ENCODE measurements at regions not wholly inside any gene's neighbourhood (a gene's known extent, or its start where the extent isn't known, plus 50 kb on each side); places are given as distances from the start of the nearest gene placed in this dataset.

DNA sequence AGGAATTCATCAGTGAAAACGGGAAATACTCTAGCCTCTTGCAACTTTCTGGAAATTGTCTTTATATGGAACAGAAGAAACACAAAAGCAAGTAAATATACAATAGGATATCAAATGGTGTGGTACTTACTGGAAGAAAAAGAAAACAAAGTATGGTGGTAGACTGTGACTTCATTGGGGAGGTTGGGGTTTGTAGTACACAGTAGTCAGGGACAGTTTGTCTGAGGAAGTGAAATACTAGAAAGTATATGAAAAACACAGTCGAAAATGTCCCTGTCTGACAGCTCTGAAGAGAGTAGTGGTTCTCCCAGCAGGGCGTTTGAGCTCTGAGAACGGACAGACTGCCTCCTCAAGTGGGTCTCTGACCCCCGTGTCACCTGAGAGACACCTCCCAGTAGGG lies 390.0 kb upstream of the NWD2 start:
- H3K4me2 ChIP-seq (ENCODE audit: insufficient read depth, low read length): no peak overlapping the region
- intact Hi-C loops (cut with micrococcal nuclease): no loop called here
- CTCF ChIA-PET (ENCODE audit: low intra/inter-chr PET ratio): no interaction called here
- H3K27ac ChIP-seq (ENCODE audit: extremely low read depth, low read depth, low read length): no peak overlapping the region
- H3K9me1 ChIP-seq (ENCODE audit: control insufficient read depth, insufficient read depth, low read length): no peaks in the 10 kb centered on the region
- FAIRE-seq (no peak), ATAC-seq (no peak), DNase-seq (ENCODE audit: extremely low read depth in 1 of 4, low spot score in 3 of 4) (no peak)
- H3K9ac ChIP-seq (ENCODE audit: insufficient read depth in 1 of 2, low read depth in 2 of 2, low read length in 2 of 2): no peak overlapping the region
- 0% methylated on average over 5 of the region's 5 CpGs for WGBS (ENCODE audit: insufficient coverage, low coverage, missing lambda C conversion rate)
- POLR2A ChIA-PET: no interaction called here
- H3K4me3 ChIP-seq: no peak overlapping the region
- no peaks in the 10 kb centered on the region for H3K79me2 ChIP-seq (ENCODE audit: control insufficient read depth, insufficient read depth, low read length)
- no peaks in the 10 kb centered on the region for H3K27me3 ChIP-seq (ENCODE audit: control insufficient read depth in 2 of 2, insufficient read depth in 2 of 2, low read length in 2 of 2)
- no peaks in the 10 kb centered on the region for H3K36me3 ChIP-seq (ENCODE audit: control insufficient read depth, insufficient read depth, low read length)
- BruUV-seq (replicated peaks): no TSS peak
- no peaks in the 10 kb centered on the region for H3K4me1 ChIP-seq (replicated peaks in 1 of 2; ENCODE audit: control insufficient read depth in 2 of 2, insufficient read depth in 2 of 2, low read length in 2 of 2)
- in situ Hi-C loops (cut with MboI): no loop called here
- H4K20me1 ChIP-seq (replicated peaks; ENCODE audit: control insufficient read depth, insufficient read depth, low read length): no peaks in the 10 kb centered on the region
- no peak overlapping the region for H2AFZ ChIP-seq (ENCODE audit: low read depth, low read length)
- TF ChIP-seq BCL6 (CRISPR knock-in tag; IDR thresholded peaks at IDR 0.05) (no peak), KLF1 (tag; IDR thresholded peaks at IDR 0.05) (no peak), SMC3 (conservative IDR thresholded peaks at IDR 0.05; ENCODE audit: insufficient read depth, low read depth, low read length) (no peak), ZNF766 (CRISPR knock-in tag; conservative IDR thresholded peaks at IDR 0.05) (no peak), NR2F6 (CRISPR knock-in tag; IDR thresholded peaks at IDR 0.05) (no peak), YY1 (IDR thresholded peaks at IDR 0.05; ENCODE audit: borderline replicate concordance in 1 of 3, control insufficient read depth in 1 of 3, extremely low read depth in 1 of 3, insufficient read depth in 3 of 3, insufficient read length in 1 of 3, insufficient replicate concordance in 2 of 3, low read depth in 1 of 3, low read length in 2 of 3) (no peak)
- no peaks in the 10 kb centered on the region for H3K9me3 ChIP-seq (replicated peaks; ENCODE audit: control insufficient read depth, insufficient read depth, low read depth, low read length)

DNA sequence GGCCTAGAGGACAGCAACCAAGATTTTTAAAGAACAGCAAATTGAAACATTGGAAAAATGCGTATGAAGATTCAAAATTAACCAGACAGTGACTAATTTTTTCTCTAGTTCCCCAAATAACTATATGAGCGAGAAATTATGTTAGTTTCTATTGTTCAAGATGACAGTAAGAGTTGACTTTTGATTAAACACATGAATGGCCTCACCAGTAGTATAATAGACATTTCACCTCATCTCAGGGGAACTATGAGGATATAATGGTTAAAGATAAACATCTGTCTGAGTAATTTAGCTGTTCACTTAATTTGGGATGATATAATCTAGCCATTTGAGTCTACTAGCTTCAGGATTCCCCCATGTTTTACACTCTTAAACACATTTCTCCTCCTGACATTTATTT lies 380.9 kb upstream of the NWD2 start:
- DNase-seq (ENCODE audit: extremely low read depth in 1 of 4, low spot score in 3 of 4) (no peak), FAIRE-seq (no peak), ATAC-seq (no peak)
- CTCF ChIA-PET (ENCODE audit: low intra/inter-chr PET ratio): no interaction called here
- Histone ChIP-seq H3K4me3 (no peak overlapping the region), H4K20me1 (replicated peaks; ENCODE audit: control insufficient read depth, insufficient read depth, low read length) (no peaks in the 10 kb centered on the region), H3K9ac (ENCODE audit: insufficient read depth in 1 of 2, low read depth in 2 of 2, low read length in 2 of 2) (no peak overlapping the region), H3K9me1 (ENCODE audit: control insufficient read depth, insufficient read depth, low read length) (no peaks in the 10 kb centered on the region), H3K9me3 (replicated peaks; ENCODE audit: control insufficient read depth, insufficient read depth, low read depth, low read length) (no peaks in the 10 kb centered on the region), H3K27me3 (ENCODE audit: control insufficient read depth in 2 of 2, insufficient read depth in 2 of 2, low read length in 2 of 2) (no peaks in the 10 kb centered on the region), H3K4me2 (ENCODE audit: insufficient read depth, low read length) (no peak overlapping the region), H3K36me3 (ENCODE audit: control insufficient read depth, insufficient read depth, low read length) (no peaks in the 10 kb centered on the region), H3K79me2 (ENCODE audit: control insufficient read depth, insufficient read depth, low read length) (no peaks in the 10 kb centered on the region), H3K4me1 (replicated peaks in 1 of 2; ENCODE audit: control insufficient read depth in 2 of 2, insufficient read depth in 2 of 2, low read length in 2 of 2) (no peaks in the 10 kb centered on the region), H2AFZ (ENCODE audit: low read depth, low read length) (no peak overlapping the region), H3K27ac (ENCODE audit: extremely low read depth, low read depth, low read length) (no peak overlapping the region)
- WGBS (ENCODE audit: insufficient coverage, low coverage, missing lambda C conversion rate): 0% methylated on average over 2 of the region's 2 CpGs
- BruUV-seq (replicated peaks): no TSS peak
- POLR2A ChIA-PET: no interaction called here
- in situ Hi-C loops (cut with MboI): no loop called here
- intact Hi-C loops (cut with micrococcal nuclease): no loop called here
- TF ChIP-seq MBD2 (IDR thresholded peaks at IDR 0.05; ENCODE audit: borderline replicate concordance, low read depth) (no peak), CBX2 (IDR thresholded peaks at IDR 0.05; ENCODE audit: insufficient read depth, low read length, poor library complexity, severe bottlenecking) (no peak), NFE2L1 (tag; IDR thresholded peaks at IDR 0.05; ENCODE audit: borderline replicate concordance, low read depth) (no peak), ZNF408 (CRISPR knock-in tag; IDR thresholded peaks at IDR 0.05; ENCODE audit: low read depth) (no peak), DIDO1 (tag; IDR thresholded peaks at IDR 0.05; ENCODE audit: low read depth) (no peak), NFYB (IDR thresholded peaks at IDR 0.05; ENCODE audit: extremely low read depth, insufficient read length) (no peak), FOXP1 (CRISPR knock-in tag; IDR thresholded peaks at IDR 0.05) (no peak), SNIP1 (IDR thresholded peaks at IDR 0.05; ENCODE audit: low read depth) (no peak), CBFB (CRISPR knock-in tag; IDR thresholded peaks at IDR 0.05) (no peak)
- TF ChIP-seq, protein P1, sequence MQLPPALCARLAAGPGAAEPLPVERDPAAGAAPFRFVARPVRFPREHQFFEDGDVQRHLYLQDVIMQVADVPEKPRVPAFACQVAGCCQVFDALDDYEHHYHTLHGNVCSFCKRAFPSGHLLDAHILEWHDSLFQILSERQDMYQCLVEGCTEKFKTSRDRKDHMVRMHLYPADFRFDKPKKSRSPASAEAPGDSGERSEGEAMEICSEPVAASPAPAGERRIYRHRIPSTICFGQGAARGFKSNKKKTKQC (CRISPR knock-in tag; IDR thresholded peaks at IDR 0.05): no peak
